SK-N-SH treated with all-trans-retinoic acid at 6 μM for 48 hours (cell line): ENCODE measurements at regions not wholly inside any gene's neighbourhood (a gene's known extent, or its start where the extent isn't known, plus 50 kb on each side); places are given as distances from the start of the nearest gene placed in this dataset.

Experiments used
- ATAC-seq: fragments of 200-7000 bp; cut with Tn5 transposase; 3 replicates; pipeline ENCODE4 v1.9.1; 2020; ENCODE audit warnings: mild to moderate bottlenecking, moderate library complexity
- ARNTL ChIP-seq: fragments of 450-650 bp; formaldehyde crosslinking; IDR thresholded peaks from 2 replicates; pipeline ENCODE4 v1.5.0; 2020; ENCODE audit warnings: low read depth, mild to moderate bottlenecking, moderate library complexity, borderline replicate concordance
- BACH2 ChIP-seq: fragments of 250-450 bp; sonication (Bioruptor Pico); IDR thresholded peaks from 2 replicates; pipeline ENCODE4 v1.9.0; 2021; ENCODE audit warnings: mild to moderate bottlenecking, borderline replicate concordance
- CREB5 ChIP-seq: fragments of 250-450 bp; sonication (Bioruptor Pico); IDR thresholded peaks from 2 replicates; pipeline ENCODE4 v1.5.1; 2020; ENCODE audit warnings: low read depth, mild to moderate bottlenecking, moderate library complexity
- ESRRG ChIP-seq: fragments of 250-450 bp; sonication (Bioruptor Pico); IDR thresholded peaks from 2 replicates; pipeline ENCODE4 v1.6.1; 2021; ENCODE audit warnings: mild to moderate bottlenecking
- GLIS3 ChIP-seq: fragments of 250-450 bp; sonication (Bioruptor Pico); IDR thresholded peaks from 2 replicates; pipeline ENCODE4 v1.5.0; 2020; ENCODE audit warnings: mild to moderate bottlenecking, moderate library complexity
- ISL1 ChIP-seq: fragments of 250-450 bp; sonication (Bioruptor Pico); IDR thresholded peaks from 2 replicates; pipeline ENCODE4 v2.1.2; 2022; ENCODE audit warnings: mild to moderate bottlenecking, moderate library complexity
- OSR1 ChIP-seq: fragments of 250-450 bp; sonication (Bioruptor Pico); IDR thresholded peaks from 2 replicates; pipeline ENCODE4 v1.8.0; 2022; ENCODE audit warnings: moderate library complexity, mild to moderate bottlenecking, inconsistent platforms
- PATZ1 ChIP-seq: fragments of 250-450 bp; sonication (Bioruptor Pico); IDR thresholded peaks from 2 replicates; pipeline ENCODE4 v1.8.0; 2020; ENCODE audit warnings: mild to moderate bottlenecking, moderate library complexity, borderline replicate concordance
- POU6F1 ChIP-seq: fragments of 250-450 bp; sonication (Bioruptor Pico); IDR thresholded peaks from 2 replicates; pipeline ENCODE4 v1.8.0; 2021; ENCODE audit warnings: low read depth, mild to moderate bottlenecking, moderate library complexity, borderline replicate concordance
- PPARA ChIP-seq: fragments of 250-450 bp; sonication (Bioruptor Pico); IDR thresholded peaks from 2 replicates; pipeline ENCODE4 v1.5.0; 2020; ENCODE audit warnings: mild to moderate bottlenecking, borderline replicate concordance
- RARB ChIP-seq: fragments of 250-450 bp; sonication (Bioruptor Pico); IDR thresholded peaks from 2 replicates; pipeline ENCODE4 v1.8.0; 2021; ENCODE audit warnings: mild to moderate bottlenecking, moderate library complexity
- SNAI2 ChIP-seq: fragments of 250-450 bp; sonication (Bioruptor Pico); IDR thresholded peaks from 2 replicates; pipeline ENCODE4 v1.5.0; 2020; ENCODE audit warnings: mild to moderate bottlenecking, moderate library complexity
- TCF4 ChIP-seq: fragments of 250-450 bp; sonication (Bioruptor Pico); IDR thresholded peaks from 2 replicates; pipeline ENCODE4 v1.8.0; 2021; ENCODE audit warnings: mild to moderate bottlenecking, moderate library complexity, borderline replicate concordance
- TOX ChIP-seq: fragments of 250-450 bp; sonication (Bioruptor Pico); IDR thresholded peaks from 2 replicates; pipeline ENCODE4 v1.8.0; 2021; ENCODE audit warnings: mild to moderate bottlenecking, moderate library complexity, borderline replicate concordance
- TSHZ2 ChIP-seq: fragments of 250-450 bp; sonication (Bioruptor Pico); IDR thresholded peaks from 2 replicates; pipeline ENCODE4 v1.5.0; 2020; ENCODE audit warnings: mild to moderate bottlenecking, moderate library complexity
- ZFP3 ChIP-seq: fragments of 250-450 bp; sonication (Bioruptor Pico); IDR thresholded peaks from 2 replicates; pipeline ENCODE4 v1.5.0; 2020; ENCODE audit warnings: mild to moderate bottlenecking, moderate library complexity
- ZNF565 ChIP-seq: fragments of 450-650 bp; formaldehyde crosslinking; conservative IDR thresholded peaks from 2 replicates; pipeline ENCODE4 v1.5.0; 2020; ENCODE audit warnings: low read depth, mild to moderate bottlenecking, moderate library complexity
- ZNF70 ChIP-seq: fragments of 450-650 bp; formaldehyde crosslinking; IDR thresholded peaks from 2 replicates; pipeline ENCODE4 v1.5.0; 2020; ENCODE audit warnings: mild to moderate bottlenecking, moderate library complexity
- ZNF8 ChIP-seq: fragments of 450-650 bp; formaldehyde crosslinking; IDR thresholded peaks from 2 replicates; pipeline ENCODE4 v1.5.0; 2020; ENCODE audit warnings: mild to moderate bottlenecking, moderate library complexity

- TF ChIP-seq TOX (CRISPR knock-in tag) (no peak), ISL1 (CRISPR knock-in tag) (no peak)
These were observed 88.2 kb upstream of the TP53I11 start (continued) for GRCh38 chr11:45038923-45039322.

GRCh38 chr11:45041596-45041995 is 90.9 kb upstream of the TP53I11 start:
- TF ChIP-seq ISL1 (CRISPR knock-in tag) = no peak
- TF ChIP-seq SNAI2 (CRISPR knock-in tag) = no peak
- TF ChIP-seq TSHZ2 (CRISPR knock-in tag) = no peak
- TF ChIP-seq RARB (CRISPR knock-in tag) = no peak
- TF ChIP-seq TCF4 (CRISPR knock-in tag) = no peak
- TF ChIP-seq POU6F1 (CRISPR knock-in tag) = no peak
- TF ChIP-seq CREB5 (CRISPR knock-in tag) = no peak
- TF ChIP-seq PPARA (CRISPR knock-in tag) = no peak
- TF ChIP-seq OSR1 (CRISPR knock-in tag) = no peak
- no peak for TF ChIP-seq ZNF70 (CRISPR knock-in tag)
- TF ChIP-seq ZNF8 (CRISPR knock-in tag) = no peak
- no peak for TF ChIP-seq ZNF565
- no peak for TF ChIP-seq PATZ1 (CRISPR knock-in tag)
- no peak for TF ChIP-seq ESRRG (CRISPR knock-in tag)
- no peak for TF ChIP-seq GLIS3 (CRISPR knock-in tag)
- no peak for TF ChIP-seq TOX (CRISPR knock-in tag)
- TF ChIP-seq ZFP3 (CRISPR knock-in tag) = no peak
- TF ChIP-seq BACH2 (CRISPR knock-in tag) = no peak
- ATAC-seq = no peak

- no peak for ATAC-seq
These were observed 91.9 kb upstream of the TP53I11 start for GRCh38 chr11:45042560-45042959.

More at GRCh38 chr11:45042560-45042959, 91.9 kb upstream of the TP53I11 start:
- TF ChIP-seq ISL1 (CRISPR knock-in tag) = no peak
- no peak for TF ChIP-seq OSR1 (CRISPR knock-in tag)
- no peak for TF ChIP-seq BACH2 (CRISPR knock-in tag)
- no peak for TF ChIP-seq CREB5 (CRISPR knock-in tag)
- no peak for TF ChIP-seq RARB (CRISPR knock-in tag)
- TF ChIP-seq ZNF70 (CRISPR knock-in tag) = no peak
- no peak for TF ChIP-seq TSHZ2 (CRISPR knock-in tag)
- TF ChIP-seq ARNTL = no peak
- TF ChIP-seq ZFP3 (CRISPR knock-in tag) = no peak
